ENCODE measurements at regions not wholly inside any gene's neighbourhood (a gene's known extent, or its start where the extent isn't known, plus 50 kb on each side); places are given as distances from the start of the nearest gene placed in this dataset.
A peak's percentile ranks its signal among the peaks of the same experiment; 100 is the strongest.

GRCh38 chr12:41881891-41882805, 262.5 kb downstream of the GXYLT1 start:
- no peak for DNase-seq

GRCh38 chr12:41869432-41869831, 275.2 kb downstream of the GXYLT1 start:
- no peak for DNase-seq

GRCh38 chr12:41866878-41867430, 277.7 kb downstream of the GXYLT1 start:
- DNase-seq = no peak

GRCh38 chr12:41856228-41856627, 288.4 kb downstream of the GXYLT1 start:
- no peak for DNase-seq

- DNase-seq = no peak
Observed at GRCh38 chr12:41850046-41850445, 294.6 kb downstream of the GXYLT1 start.

- DNase-seq = no peak
Observed at GRCh38 chr12:41846718-41847117, 298.0 kb downstream of the GXYLT1 start.

GRCh38 chr12:41836416-41836815, 308.3 kb downstream of the GXYLT1 start:
- DNase-seq = no peak

GRCh38 chr12:41835556-41835955, 309.1 kb downstream of the GXYLT1 start:
- DNase-seq = peak in 3 of 4 experiments; percentile 8 to 62 (median 61)

GRCh38 chr12:41819948-41820347, 324.7 kb downstream of the GXYLT1 start:
- no peak for DNase-seq

- DNase-seq = no peak
Observed at GRCh38 chr12:41804026-41804425, 340.6 kb downstream of the GXYLT1 start.

- no peak for DNase-seq
Observed at GRCh38 chr12:41802803-41803202, 341.9 kb downstream of the GXYLT1 start.

- DNase-seq = no peak
Observed at GRCh38 chr12:41801261-41801660, 343.4 kb downstream of the GXYLT1 start.

- DNase-seq = no peak
Observed at GRCh38 chr12:41799671-41800070, 345.0 kb downstream of the GXYLT1 start.

- peak in 1 of 4 experiments; percentile 3 for DNase-seq
Observed at GRCh38 chr12:41795910-41796309, 348.8 kb downstream of the GXYLT1 start.

- DNase-seq = no peak
Observed at GRCh38 chr12:41795051-41795600, 349.5 kb downstream of the GXYLT1 start.

GRCh38 chr12:41794336-41794735, 350.3 kb downstream of the GXYLT1 start:
- no peak for DNase-seq

GRCh38 chr12:41784957-41785356, 359.7 kb downstream of the GXYLT1 start:
- DNase-seq = no peak

GRCh38 chr12:41778934-41779333, 365.7 kb downstream of the GXYLT1 start:
- DNase-seq = no peak

GRCh38 chr12:41777064-41777790, 367.4 kb downstream of the GXYLT1 start:
- DNase-seq = no peak

GRCh38 chr12:41772478-41772877, 372.2 kb downstream of the GXYLT1 start:
- peak in 1 of 4 experiments; percentile 2 for DNase-seq

- DNase-seq = no peak
Observed at GRCh38 chr12:41769810-41770209, 374.9 kb downstream of the GXYLT1 start.

- no peak for DNase-seq
Observed at GRCh38 chr12:41768456-41768855, 376.2 kb downstream of the GXYLT1 start.

- no peak for DNase-seq
Observed at GRCh38 chr12:41762691-41763090, 382.0 kb downstream of the GXYLT1 start.
